Right ventricle myocardium inferior (tissue), 1 donor: ENCODE measurements at regions not wholly inside any gene's neighbourhood (a gene's known extent, or its start where the extent isn't known, plus 50 kb on each side); places are given as distances from the start of the nearest gene placed in this dataset.

Source experiments
- ATAC-seq: fragments of 200-7000 bp; cut with Tn5 transposase; one replicate; pipeline ENCODE4 v1.9.1; 2020; ENCODE audit warnings: mild to moderate bottlenecking, moderate library complexity
- DNase-seq: peaks from one replicate; pipeline ENCODE4 v3.0.0; 2021; ENCODE audit errors: missing footprints
- intact Hi-C: fragments of 100-400 bp; cut with DNase I; formaldehyde crosslinking; loops from one replicate; pipeline ENCODE4 v1.11.0; 2022
- donor health status: DM: no; HTN: yes; CAD: no; lungs with severe emphysema.

DNA sequence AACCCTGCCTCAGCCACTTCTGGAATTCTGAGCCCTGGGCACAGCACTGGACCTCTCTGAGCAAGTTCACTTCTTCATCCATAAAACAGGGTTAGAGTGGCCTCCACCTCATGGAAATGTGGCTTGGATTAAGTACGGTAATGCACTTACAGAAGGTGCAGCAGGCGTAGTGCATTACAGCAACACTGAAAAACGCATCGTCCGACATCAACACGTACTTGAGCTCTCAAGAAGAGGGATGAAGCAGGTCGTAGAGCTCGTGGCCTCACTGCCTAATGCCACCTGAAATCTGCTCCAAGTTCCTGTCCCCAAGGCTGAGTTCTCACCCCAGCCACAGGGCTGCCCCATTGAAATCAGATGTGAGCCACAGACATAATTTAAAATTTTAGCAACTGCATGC lies 650.1 kb downstream of the NPHP4 start:
- DNase-seq (no peak), ATAC-seq (no peak)
- intact Hi-C loops = no loop called here

GRCh38 chr1:5341471-5341870 lies 650.8 kb downstream of the NPHP4 start:
- intact Hi-C loops = no loop called here
- ATAC-seq (no peak), DNase-seq (no peak)

DNA sequence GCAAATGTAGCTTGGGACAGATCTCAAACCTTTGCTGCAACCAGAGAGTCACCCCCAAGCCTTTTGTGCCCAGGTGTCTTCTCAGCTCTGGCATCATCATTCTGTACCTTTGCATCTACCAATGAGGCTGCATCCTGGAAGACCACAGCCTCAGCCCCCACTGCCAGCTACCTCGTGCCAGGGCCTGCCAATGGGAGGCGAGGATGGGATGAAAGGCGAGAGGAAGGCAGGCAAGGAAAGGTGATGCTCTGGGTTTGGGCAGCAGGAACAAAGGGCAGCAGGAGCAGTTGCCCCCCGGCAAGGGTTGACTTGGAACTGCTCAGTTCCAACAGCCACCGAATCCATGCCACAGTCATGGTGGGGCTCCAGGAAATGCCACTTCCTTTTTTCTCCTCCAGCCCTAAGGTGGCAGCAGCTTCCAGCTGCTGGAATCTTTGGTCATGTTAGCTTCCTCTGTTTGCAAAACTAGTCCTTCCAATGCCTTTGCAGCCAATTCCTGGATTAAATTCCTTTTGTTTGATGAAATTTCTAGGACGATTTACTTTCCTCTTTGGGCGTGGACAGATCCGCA lies 651.6 kb downstream of the NPHP4 start:
- intact Hi-C loops = no loop called here
- DNase-seq (no peak), ATAC-seq (no peak)

- DNase-seq (no peak), ATAC-seq (no peak)
- intact Hi-C loops = no loop called here
Observed at GRCh38 chr1:5338466-5338865, 653.8 kb downstream of the NPHP4 start.

DNA sequence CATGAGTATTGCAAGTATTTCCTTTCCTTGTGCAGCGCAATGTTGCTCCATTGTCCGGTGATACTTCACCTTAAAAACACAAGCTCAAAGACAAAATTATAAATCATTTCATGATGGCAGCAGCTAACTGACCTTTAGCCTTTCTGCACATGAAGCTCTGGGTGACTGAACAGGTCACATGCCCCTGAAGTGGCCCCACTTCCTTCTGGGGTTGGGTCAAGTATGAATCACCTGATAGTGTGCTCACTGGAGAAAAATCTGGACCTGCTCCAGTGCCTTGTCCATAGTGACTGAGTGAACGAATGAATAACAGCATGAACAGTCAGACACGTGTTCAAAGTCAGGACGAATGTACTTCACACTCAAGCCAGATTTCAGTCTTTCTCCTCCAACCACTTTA lies 658.9 kb downstream of the NPHP4 start:
- ATAC-seq = no peak

DNA sequence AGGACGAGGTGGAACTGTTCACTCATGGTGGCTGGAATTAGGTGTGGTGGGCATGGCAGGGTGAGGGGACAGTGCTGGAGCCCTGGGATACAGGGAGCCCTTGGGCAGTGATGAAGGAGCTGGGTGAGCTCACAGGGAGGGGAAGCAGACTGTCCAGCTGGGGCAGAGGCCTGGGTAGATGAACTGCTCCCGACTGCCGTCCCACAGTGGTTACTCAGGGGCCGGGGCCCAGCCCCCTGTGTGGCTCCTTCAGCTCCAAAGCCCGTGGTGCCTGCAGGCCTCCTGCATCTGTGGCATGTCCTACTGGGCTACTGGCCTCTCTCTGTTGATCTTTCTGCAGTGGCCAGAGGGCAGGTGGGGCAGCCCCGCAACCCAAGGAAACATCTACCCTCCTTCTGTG lies 661.1 kb downstream of the NPHP4 start:
- no peak for ATAC-seq
- DNase-seq = no peak
- intact Hi-C loops = no loop called here

More for the DNA sequence above, 658.9 kb downstream of the NPHP4 start:
- DNase-seq = no peak
- intact Hi-C loops = no loop called here

DNA sequence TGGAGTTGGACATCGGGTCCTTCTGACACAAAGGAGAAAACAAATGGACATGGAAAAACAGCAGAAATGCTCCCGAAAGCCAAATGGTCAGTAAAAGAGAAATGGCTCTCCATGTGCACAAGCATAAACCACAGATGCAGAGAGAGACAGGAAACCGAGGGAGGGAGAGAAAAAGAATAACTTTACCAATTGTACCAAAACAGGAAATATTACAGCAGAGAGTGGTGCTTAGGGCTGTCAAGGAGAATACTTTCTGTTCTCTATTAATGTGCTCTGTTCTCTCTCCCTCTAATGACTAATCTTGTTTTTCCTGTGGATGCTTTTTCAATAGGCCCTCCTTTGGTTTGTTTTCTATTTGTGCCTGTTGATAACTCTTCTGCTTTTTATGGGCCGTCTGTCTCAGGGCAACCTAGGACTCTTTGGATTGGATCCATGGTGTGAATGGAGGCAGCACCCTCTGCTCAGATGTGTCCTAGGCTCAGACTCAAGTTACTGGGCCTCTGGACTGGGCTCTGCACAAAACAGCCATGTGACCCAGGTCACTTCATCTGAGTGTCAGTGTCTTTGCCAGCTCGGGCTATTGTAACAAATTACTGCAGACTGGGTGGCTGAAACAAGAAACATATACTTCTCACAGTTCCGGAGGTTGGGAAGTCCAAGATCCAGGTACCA lies 663.0 kb downstream of the NPHP4 start:
- no peak for ATAC-seq
- DNase-seq = no peak
- intact Hi-C loops = no loop called here

DNA sequence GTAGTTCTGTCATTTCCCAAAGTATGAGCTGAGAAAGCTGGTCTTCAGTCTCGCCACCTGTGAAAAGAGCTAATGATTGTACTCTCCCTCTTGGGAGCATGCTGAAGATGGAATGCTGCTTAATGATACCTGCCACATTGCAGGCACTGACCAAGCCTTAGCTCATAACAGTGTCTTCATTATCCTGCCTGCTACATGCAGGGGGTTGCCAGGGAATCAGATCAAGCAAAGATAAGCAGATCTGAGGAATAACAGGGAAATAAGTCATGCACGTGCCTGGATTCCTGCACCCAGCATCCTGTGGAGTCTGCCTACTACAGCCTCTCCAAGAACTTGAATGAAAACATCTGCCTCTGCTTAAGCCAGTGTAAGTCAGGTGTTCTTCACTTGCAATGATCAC lies 667.3 kb downstream of the NPHP4 start:
- intact Hi-C loops = no loop called here
- no peak for DNase-seq

DNA sequence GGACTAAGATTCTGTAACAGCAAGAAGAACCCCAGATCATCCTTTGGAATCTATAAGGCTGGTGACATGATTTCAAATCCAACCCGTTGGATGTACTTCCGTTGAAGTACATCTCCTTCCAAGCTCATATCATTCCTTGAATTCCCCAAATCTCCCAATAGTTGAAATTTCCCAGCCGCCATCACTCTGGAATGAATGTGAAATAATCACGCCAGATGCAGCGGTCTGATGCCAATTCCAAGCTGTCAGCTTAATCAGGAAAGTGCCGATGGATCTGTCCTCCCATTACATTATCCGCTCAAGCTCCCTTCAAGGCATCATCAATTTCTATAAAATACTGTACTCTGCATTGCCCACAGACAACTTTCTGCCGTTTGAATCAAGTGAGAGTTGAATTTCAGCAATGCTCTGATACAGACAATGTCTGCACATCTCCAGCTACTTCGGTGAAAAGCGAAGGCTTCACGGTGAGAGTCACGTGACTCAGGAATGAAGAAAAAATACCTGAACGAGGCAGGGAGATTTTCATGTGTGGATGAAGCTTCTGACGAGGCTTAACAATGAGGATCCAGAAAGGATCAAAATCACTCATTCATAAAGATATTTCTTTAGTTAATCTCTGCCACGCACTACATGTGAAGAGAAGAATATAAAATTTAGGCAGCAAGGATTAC lies 663.9 kb downstream of the AJAP1 start:
- intact Hi-C loops = no loop called here
- DNase-seq (no peak), ATAC-seq (no peak)

More for the DNA sequence above, 667.3 kb downstream of the NPHP4 start:
- ATAC-seq = no peak

GRCh38 chr1:5317391-5317790 lies 663.0 kb downstream of the AJAP1 start:
- intact Hi-C loops = no loop called here

DNA sequence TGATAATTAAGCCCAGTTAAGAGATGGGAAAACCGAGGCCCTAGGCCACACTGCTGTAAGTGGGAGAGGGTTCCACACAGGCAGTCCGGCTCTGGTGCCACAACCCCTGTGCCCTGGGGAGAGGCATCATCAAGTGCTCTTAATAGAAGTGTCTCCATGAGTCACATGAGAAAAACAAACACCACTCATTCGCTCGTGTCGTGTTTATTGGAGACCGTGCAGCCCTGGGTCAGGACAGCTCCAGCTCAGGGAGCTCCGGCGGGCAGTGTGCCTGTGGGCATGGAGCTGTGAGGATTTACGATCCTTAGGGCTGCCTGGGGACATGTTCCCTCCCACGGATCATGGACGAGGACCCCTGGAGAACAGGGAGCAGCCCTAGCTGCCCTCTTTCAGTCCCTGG lies 658.5 kb downstream of the AJAP1 start:
- ATAC-seq (no peak), DNase-seq (no peak)
- intact Hi-C loops = no loop called here

More at GRCh38 chr1:5317391-5317790, 663.0 kb downstream of the AJAP1 start:
- no peak for ATAC-seq
- no peak for DNase-seq

DNA sequence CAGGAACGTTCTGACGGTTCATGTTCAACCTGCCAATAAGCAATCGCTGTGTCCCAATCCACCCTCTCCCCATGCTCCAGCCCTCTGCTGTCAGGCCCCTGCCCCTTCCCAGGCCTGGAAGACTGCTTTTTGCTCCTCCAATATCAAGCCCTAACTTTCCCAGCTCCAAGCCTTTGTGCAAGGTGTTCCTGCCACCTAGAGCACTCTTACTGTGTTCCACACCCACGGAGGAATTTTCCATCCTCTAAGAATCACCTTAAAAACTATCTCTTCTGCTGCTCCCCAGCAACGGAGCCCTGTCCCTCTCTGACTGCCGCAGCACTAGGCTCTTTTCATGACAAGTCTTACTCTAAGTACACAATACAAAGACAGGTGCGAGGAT lies 657.9 kb downstream of the AJAP1 start:
- intact Hi-C loops = no loop called here
- ATAC-seq (no peak), DNase-seq (no peak)

DNA sequence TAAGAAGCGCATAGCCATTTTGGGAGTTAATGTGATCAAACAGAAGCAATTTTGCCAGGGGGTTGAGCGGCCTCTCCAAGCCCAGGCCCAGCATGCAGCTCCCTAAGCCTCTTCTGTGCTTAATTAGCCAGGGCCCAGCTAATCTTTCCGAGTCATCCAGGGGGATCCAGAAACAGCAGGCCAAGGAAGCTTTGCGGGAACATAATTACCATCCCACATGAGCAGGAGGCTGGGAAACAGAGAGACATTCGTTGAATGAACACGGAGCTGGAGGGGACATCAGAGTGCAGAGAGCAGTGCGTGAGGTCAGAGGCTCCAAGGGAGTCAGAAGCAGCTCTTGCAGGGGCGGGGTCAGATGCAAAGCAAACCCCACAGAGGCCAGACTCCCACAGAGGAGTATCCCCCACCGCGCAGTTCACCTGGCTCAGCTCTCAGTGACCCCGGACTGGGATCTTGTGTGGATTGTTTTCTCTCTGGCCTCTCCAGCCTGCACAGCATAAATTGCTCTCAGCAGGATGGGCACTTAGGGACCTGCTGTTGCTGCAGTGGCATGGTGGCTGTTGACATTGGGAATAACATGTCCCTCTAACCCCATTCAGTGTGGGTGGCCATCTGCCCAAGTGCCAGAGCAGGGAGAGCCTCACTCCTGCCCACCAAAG lies 657.4 kb downstream of the AJAP1 start:
- DNase-seq (no peak), ATAC-seq (no peak)
- intact Hi-C loops = no loop called here

DNA sequence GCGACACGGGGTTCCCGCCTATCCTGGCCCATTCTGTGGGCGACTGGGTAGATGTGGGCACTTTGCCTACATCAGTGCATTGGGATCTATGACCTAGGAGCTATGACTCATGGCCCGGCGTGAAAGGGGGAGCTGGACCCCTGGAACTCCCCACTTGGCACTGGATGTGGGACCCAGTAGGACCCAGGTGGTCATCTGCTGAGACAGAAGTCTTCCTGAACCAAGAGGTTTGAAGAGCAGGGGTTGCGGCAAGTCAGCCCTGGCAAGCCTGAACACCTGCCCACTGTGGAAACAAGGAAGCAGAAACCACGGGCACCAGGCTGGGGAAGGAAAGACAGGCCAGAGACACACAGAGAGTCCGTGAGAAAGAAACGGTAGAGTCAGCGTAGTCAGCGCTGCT lies 656.7 kb downstream of the AJAP1 start:
- no peak for DNase-seq
- intact Hi-C loops = no loop called here
- ATAC-seq = no peak

- intact Hi-C loops = no loop called here
- no peak for ATAC-seq
- no peak for DNase-seq
Observed at GRCh38 chr1:5308249-5308648, 653.8 kb downstream of the AJAP1 start.

GRCh38 chr1:5304702-5305101 lies 650.3 kb downstream of the AJAP1 start:
- ATAC-seq (no peak), DNase-seq (no peak)
- intact Hi-C loops = no loop called here

DNA sequence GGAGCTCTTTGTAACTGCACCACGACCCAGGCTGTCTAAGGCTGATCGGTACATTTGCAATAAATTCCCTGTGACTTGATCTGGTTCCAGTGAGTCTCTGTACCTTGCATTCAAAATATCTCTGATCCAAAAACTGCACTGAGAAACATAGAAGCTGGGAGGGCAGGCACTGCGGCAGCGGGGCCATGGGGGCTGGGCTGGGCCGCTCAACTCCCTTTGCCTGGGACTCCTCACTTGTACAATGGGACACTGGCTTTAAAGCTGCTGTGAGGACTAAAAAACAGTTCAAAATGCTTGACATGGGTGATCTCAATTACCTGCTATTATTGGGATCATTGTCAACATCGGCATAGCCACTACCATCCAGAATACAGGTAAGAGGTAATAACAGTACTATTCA lies 644.0 kb downstream of the AJAP1 start:
- ATAC-seq (no peak), DNase-seq (no peak)
- intact Hi-C loops = no loop called here

DNA sequence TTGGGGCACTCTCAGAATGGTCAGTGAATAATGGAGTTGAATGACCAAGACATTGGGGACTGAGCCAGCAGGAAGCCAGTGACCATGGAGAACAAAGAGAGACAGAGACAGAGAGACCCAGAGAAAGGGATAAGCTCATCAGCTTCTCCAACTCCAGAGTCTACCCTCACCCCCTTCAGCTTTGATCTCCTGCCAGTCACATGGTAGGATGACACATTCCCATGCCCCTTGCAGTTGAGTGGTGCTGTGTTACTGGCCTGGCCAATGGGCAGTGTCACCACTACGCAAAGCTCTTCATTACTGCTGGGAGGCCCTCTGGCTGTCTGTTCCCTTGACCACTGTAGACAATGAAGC lies 643.5 kb downstream of the AJAP1 start:
- DNase-seq = no peak
- ATAC-seq = no peak
- intact Hi-C loops = no loop called here

GRCh38 chr1:5297180-5297885 lies 642.9 kb downstream of the AJAP1 start:
- no peak for DNase-seq
- no peak for ATAC-seq
- intact Hi-C loops = no loop called here
